ENCODE measurements at regions not wholly inside any gene's neighbourhood (a gene's known extent, or its start where the extent isn't known, plus 50 kb on each side); places are given as distances from the start of the nearest gene placed in this dataset.
"Not testable (repeated sequence)": the region's sequence is repeated elsewhere in the genome, so short reads cannot be mapped to it uniquely, and the experiment has no call there.

- no peak for DNase-seq (ENCODE audit: low read depth)
Observed at GRCh38 chr16:66020642-66021041, 345.8 kb upstream of the CDH5 start.

- DNase-seq (ENCODE audit: low read depth), result no peak
Observed at GRCh38 chr16:66020046-66020445, 346.4 kb upstream of the CDH5 start.

GRCh38 chr16:66019502-66019901 is 347.0 kb upstream of the CDH5 start:
- not testable (repeated sequence) for DNase-seq (ENCODE audit: low read depth)

GRCh38 chr16:66014221-66014620 is 352.3 kb upstream of the CDH5 start:
- DNase-seq (ENCODE audit: low read depth), result no peak

- DNase-seq (ENCODE audit: low read depth), result no peak
Observed at GRCh38 chr16:66013486-66013885, 353.0 kb upstream of the CDH5 start.

- no peak for DNase-seq (ENCODE audit: low read depth)
Observed at GRCh38 chr16:66008136-66008535, 358.4 kb upstream of the CDH5 start.

GRCh38 chr16:66007717-66008116 is 358.8 kb upstream of the CDH5 start:
- peak; percentile 65 for DNase-seq (ENCODE audit: low read depth)

GRCh38 chr16:66006485-66006884 is 360.0 kb upstream of the CDH5 start:
- no peak for DNase-seq (ENCODE audit: low read depth)

GRCh38 chr16:66004699-66005098 is 361.8 kb upstream of the CDH5 start:
- DNase-seq (ENCODE audit: low read depth), result no peak

- no peak for DNase-seq (ENCODE audit: low read depth)
Observed at GRCh38 chr16:66003201-66003600, 363.3 kb upstream of the CDH5 start.

GRCh38 chr16:66002601-66003000 is 363.9 kb upstream of the CDH5 start:
- DNase-seq (ENCODE audit: low read depth), result no peak

- no peak for DNase-seq (ENCODE audit: low read depth)
Observed at GRCh38 chr16:66001432-66001831, 365.1 kb upstream of the CDH5 start.

- DNase-seq (ENCODE audit: low read depth), result no peak
Observed at GRCh38 chr16:65998443-65998842, 368.0 kb upstream of the CDH5 start.

- DNase-seq (ENCODE audit: low read depth), result no peak
Observed at GRCh38 chr16:65994291-65994690, 372.2 kb upstream of the CDH5 start.

GRCh38 chr16:65991149-65991701 is 375.3 kb upstream of the CDH5 start:
- DNase-seq (ENCODE audit: low read depth), result no peak

- no peak for DNase-seq (ENCODE audit: low read depth)
Observed at GRCh38 chr16:65989861-65990604, 376.5 kb upstream of the CDH5 start.

GRCh38 chr16:65988024-65988595 is 378.4 kb upstream of the CDH5 start:
- no peak for DNase-seq (ENCODE audit: low read depth)

- no peak for DNase-seq (ENCODE audit: low read depth)
Observed at GRCh38 chr16:65984296-65984695, 382.2 kb upstream of the CDH5 start.

- DNase-seq (ENCODE audit: low read depth), result no peak
Observed at GRCh38 chr16:65981057-65981456, 385.4 kb upstream of the CDH5 start.

- DNase-seq (ENCODE audit: low read depth), result peak; percentile 42
Observed at GRCh38 chr16:65975049-65975708, 391.3 kb upstream of the CDH5 start.

- no peak for DNase-seq (ENCODE audit: low read depth)
Observed at GRCh38 chr16:65967376-65967775, 399.1 kb upstream of the CDH5 start.

- DNase-seq (ENCODE audit: low read depth), result no peak
Observed at GRCh38 chr16:65965628-65966027, 400.9 kb upstream of the CDH5 start.

- no peak for DNase-seq (ENCODE audit: low read depth)
Observed at GRCh38 chr16:65964752-65965151, 401.7 kb upstream of the CDH5 start.
